PC-3 (cell line): ENCODE measurements at regions not wholly inside any gene's neighbourhood (a gene's known extent, or its start where the extent isn't known, plus 50 kb on each side); places are given as distances from the start of the nearest gene placed in this dataset.

Experiments used
- ATAC-seq: fragments of 200-7000 bp; cut with Tn5 transposase; 2 replicates; pipeline ENCODE4 v1.9.1; 2020; ENCODE audit warnings: mild to moderate bottlenecking, moderate library complexity
- BruUV-seq: library from RNA; stranded (reverse); fragments of 400-500 nt; replicated peaks from 2 replicates; lab custom pipeline; 2021; lab: Mats Ljungman, UMichigan
- CTCF ChIA-PET: fragments of 300-600 bp; sonication (Branson Sonifier 250); formaldehyde crosslinking; loops from one replicate; lab custom pipeline; 2022; ENCODE audit warnings: antibody characterized with exemption; lab: Charles Lee
- POLR2A ChIA-PET: fragments of 300-600 bp; sonication (Branson Sonifier 250); formaldehyde crosslinking; loops from one replicate; lab custom pipeline; 2022; ENCODE audit warnings: antibody characterized with exemption; ENCODE audit not compliant: unreplicated experiment; lab: Charles Lee
- DNase-seq: peaks from one replicate; pipeline ENCODE4 v3.0.0-alpha.2; 2015
- H2AFZ ChIP-seq: fragments of 300-600 bp; sonication (generic); 2 replicates; pipeline ENCODE4 v1.6.0; 2016; ENCODE audit warnings: antibody characterized with exemption, low read length
- H3F3A ChIP-seq: fragments of 300-600 bp; sonication (generic); one replicate; pipeline ENCODE4 v1.6.0; 2017; ENCODE audit warnings: antibody characterized with exemption, low read length, control low read depth, mild to moderate bottlenecking; ENCODE audit not compliant: unreplicated experiment
- H3K27ac ChIP-seq: fragments of 300-600 bp; sonication (generic); 2 replicates; pipeline ENCODE4 v1.5.1; 2016; ENCODE audit warnings: mild to moderate bottlenecking, low read length
- H3K27me3 ChIP-seq: fragments of 300-600 bp; sonication (generic); 2 replicates; pipeline ENCODE4 v1.6.1; 2016; ENCODE audit warnings: low read length, mixed read lengths
- H3K36me3 ChIP-seq: fragments of 300-600 bp; sonication (generic); 2 replicates; pipeline ENCODE4 v1.6.1; 2016; ENCODE audit warnings: low read depth, mixed run types, low read length, mixed read lengths
- H3K4me1 ChIP-seq: fragments of 300-600 bp; sonication (generic); 2 replicates; pipeline ENCODE4 v1.5.1; 2016; ENCODE audit warnings: low read length; ENCODE audit not compliant: insufficient read depth
- H3K4me2 ChIP-seq: fragments of 300-600 bp; sonication (generic); 2 replicates; pipeline ENCODE4 v1.6.0; 2016; ENCODE audit warnings: low read length
- H3K4me3 ChIP-seq: fragments of 300-600 bp; sonication (generic); 2 replicates; pipeline ENCODE4 v1.5.1; 2016; ENCODE audit warnings: mild to moderate bottlenecking, low read length, mixed read lengths
- H3K79me2 ChIP-seq: fragments of 300-600 bp; sonication (generic); 2 replicates; pipeline ENCODE4 v1.6.1; 2017; ENCODE audit warnings: low read length, mixed read lengths
- H3K9ac ChIP-seq: fragments of 300-600 bp; sonication (generic); 2 replicates; pipeline ENCODE4 v1.6.0; 2016; ENCODE audit warnings: mild to moderate bottlenecking, low read length
- H3K9me2 ChIP-seq: fragments of 300-600 bp; sonication (generic); replicated peaks from 2 replicates; pipeline ENCODE4 v1.6.1; 2016; ENCODE audit warnings: mixed run types, low read length, mixed read lengths
- H3K9me3 ChIP-seq: fragments of 300-600 bp; sonication (generic); 2 replicates; pipeline ENCODE4 v1.6.1; 2016; ENCODE audit warnings: low read length, mixed read lengths
- H4K20me1 ChIP-seq: fragments of 300-600 bp; sonication (generic); 2 replicates; pipeline ENCODE4 v1.6.1; 2016; ENCODE audit warnings: low read length, mixed read lengths
- CTCF ChIP-seq: fragments of 300-600 bp; sonication (generic); conservative IDR thresholded peaks from 2 replicates; pipeline ENCODE4 v1.5.1; 2017; ENCODE audit warnings: antibody characterized with exemption, low read depth, mild to moderate bottlenecking, low read length
- EZH2 ChIP-seq: fragments of 300-600 bp; sonication (generic); IDR thresholded peaks from one replicate; pipeline ENCODE4 v1.6.1; 2017; ENCODE audit warnings: antibody characterized with exemption, mild to moderate bottlenecking, low read length; ENCODE audit not compliant: unreplicated experiment
- EZH2phosphoT487 ChIP-seq: fragments of 300-600 bp; sonication (generic); IDR thresholded peaks from 2 replicates; pipeline ENCODE4 v1.6.1; 2018; ENCODE audit warnings: mild to moderate bottlenecking, antibody characterized with exemption, low read length, borderline replicate concordance
- intact Hi-C: fragments of 100-400 bp; cut with micrococcal nuclease; formaldehyde crosslinking; loops from 2 replicates; pipeline ENCODE4 v1.9.0; 2023

- H2AFZ ChIP-seq, result no peak overlapping the region
- H3K9me3 ChIP-seq, result 0 out of 2 replicates have a peak, but pooled peaks cover 4% of the 10 kb centered on the region
- no peaks in the 10 kb centered on the region for H3K36me3 ChIP-seq
- ChIA-PET POLR2A (no interaction called here), CTCF (no interaction called here)
- H3K9ac ChIP-seq, result no peak overlapping the region
- H3K9me2 ChIP-seq, result no peaks in the 10 kb centered on the region
- no peak for ATAC-seq
- no peak overlapping the region for H3K4me3 ChIP-seq
- no peaks in the 10 kb centered on the region for H3K4me1 ChIP-seq
- TF ChIP-seq CTCF (no peak), EZH2phosphoT487 (no peak), EZH2 (no peak)
- no peaks in the 10 kb centered on the region for H3F3A ChIP-seq
- intact Hi-C loops, result no loop called here
- H3K27me3 ChIP-seq, result no peaks in the 10 kb centered on the region
- no peak overlapping the region for H3K27ac ChIP-seq
- no peak overlapping the region for H3K4me2 ChIP-seq
- no peaks in the 10 kb centered on the region for H3K79me2 ChIP-seq
- DNase-seq, result no peak
- no peaks in the 10 kb centered on the region for H4K20me1 ChIP-seq
- BruUV-seq, result no TSS peak
Observed at GRCh38 chr5:97338729-97339128, 155.7 kb upstream of the RIOK2 start.

GRCh38 chr5:97355775-97356174 lies 172.7 kb upstream of the RIOK2 start:
- Histone ChIP-seq H3K9me3 (peaks cover 7% of the 10 kb centered on the region), H3K27ac (no peak overlapping the region), H3K36me3 (no peaks in the 10 kb centered on the region), H4K20me1 (no peaks in the 10 kb centered on the region), H2AFZ (no peak overlapping the region), H3K9ac (no peak overlapping the region), H3K9me2 (no peaks in the 10 kb centered on the region), H3K27me3 (no peaks in the 10 kb centered on the region), H3K4me2 (no peak overlapping the region), H3F3A (no peaks in the 10 kb centered on the region), H3K79me2 (no peaks in the 10 kb centered on the region), H3K4me1 (no peaks in the 10 kb centered on the region), H3K4me3 (no peak overlapping the region)
- intact Hi-C loops, result no loop called here
- DNase-seq (no peak), ATAC-seq (no peak)
- CTCF ChIA-PET, result no interaction called here
- BruUV-seq, result no TSS peak
- POLR2A ChIA-PET, result no interaction called here
- TF ChIP-seq CTCF (no peak), EZH2phosphoT487 (no peak), EZH2 (no peak)

- no peak overlapping the region for H3K4me3 ChIP-seq
- H3F3A ChIP-seq, result no peaks in the 10 kb centered on the region
- ATAC-seq (no peak), DNase-seq (no peak)
- BruUV-seq, result no TSS peak
- ChIA-PET POLR2A (no interaction called here), CTCF (no interaction called here)
- H2AFZ ChIP-seq, result no peak overlapping the region
- H3K27ac ChIP-seq, result no peak overlapping the region
- no peaks in the 10 kb centered on the region for H3K27me3 ChIP-seq
- intact Hi-C loops, result no loop called here
- no peak overlapping the region for H3K4me2 ChIP-seq
- TF ChIP-seq EZH2, result no peak
- TF ChIP-seq CTCF, result no peak
- no peak for TF ChIP-seq EZH2phosphoT487
- no peaks in the 10 kb centered on the region for H3K36me3 ChIP-seq
- no peaks in the 10 kb centered on the region for H3K4me1 ChIP-seq
- no peaks in the 10 kb centered on the region for H4K20me1 ChIP-seq
- no peaks in the 10 kb centered on the region for H3K9me3 ChIP-seq
- no peaks in the 10 kb centered on the region for H3K79me2 ChIP-seq
- no peaks in the 10 kb centered on the region for H3K9me2 ChIP-seq
- no peak overlapping the region for H3K9ac ChIP-seq
Observed at GRCh38 chr5:97363577-97363976, 180.5 kb upstream of the RIOK2 start.
